Subcutaneous abdominal adipose tissue (tissue), 5 donors: ENCODE measurements at regions not wholly inside any gene's neighbourhood (a gene's known extent, or its start where the extent isn't known, plus 50 kb on each side); places are given as distances from the start of the nearest gene placed in this dataset.

Experiments used
- H3K27ac ChIP-seq: one replicate; pipeline ENCODE4 v1.7.0; 2013; ENCODE audit warnings: low read depth, mild to moderate bottlenecking, inconsistent platforms, low read length, moderate library complexity
- H3K27me3 ChIP-seq, 5 donors: one replicate each; pipeline ENCODE4 v1.7.0; 2013; ENCODE audit warnings: low read length in 5 of 5, inconsistent platforms in 1 of 5; ENCODE audit not compliant: control insufficient read depth in 5 of 5, insufficient read depth in 4 of 5
- H3K36me3 ChIP-seq, 5 donors: one replicate each; pipeline ENCODE4 v1.7.0; 2013; ENCODE audit warnings: low read length in 5 of 5; ENCODE audit not compliant: control insufficient read depth in 5 of 5, insufficient read depth in 5 of 5
- H3K4me1 ChIP-seq, 5 donors: one replicate each; pipeline ENCODE4 v1.7.0; 2013; ENCODE audit warnings: low read length in 5 of 5, mild to moderate bottlenecking in 3 of 5, moderate library complexity in 1 of 5; ENCODE audit not compliant: control insufficient read depth in 5 of 5, insufficient read depth in 5 of 5
- H3K4me3 ChIP-seq, 5 donors: one replicate each; pipeline ENCODE4 v1.7.0; 2013; ENCODE audit warnings: low read length in 5 of 5, low read depth in 1 of 5
- H3K9ac ChIP-seq, 5 donors: one replicate each; pipeline ENCODE4 v1.7.0; 2013; ENCODE audit warnings: low read length in 5 of 5, mild to moderate bottlenecking in 4 of 5, moderate library complexity in 3 of 5
- H3K9me3 ChIP-seq, 5 donors: one replicate each; pipeline ENCODE4 v1.7.0; 2013; ENCODE audit warnings: low read length in 5 of 5; ENCODE audit not compliant: control insufficient read depth in 5 of 5
- donor health status: healthy.
- donor health status: healthy.
- donor health status: healthy.
- donor health status: healthy.
- donor health status: healthy.

- no peak overlapping the region for H3K4me3 ChIP-seq
- no peaks in the 10 kb centered on the region for H3K27me3 ChIP-seq
- no peaks in the 10 kb centered on the region for H3K36me3 ChIP-seq
- H3K27ac ChIP-seq = no peak overlapping the region
- no peaks in the 10 kb centered on the region for H3K9me3 ChIP-seq
- no peak overlapping the region for H3K9ac ChIP-seq
- no peaks in the 10 kb centered on the region for H3K4me1 ChIP-seq
These were observed 142.3 kb upstream of the PARP11 start for GRCh38 chr12:4015225-4016091.

- Histone ChIP-seq H3K27ac (no peak overlapping the region), H3K4me3 (no peak overlapping the region), H3K36me3 (no peaks in the 10 kb centered on the region), H3K9ac (no peak overlapping the region), H3K27me3 (no peaks in the 10 kb centered on the region), H3K9me3 (no peaks in the 10 kb centered on the region), H3K4me1 (no peaks in the 10 kb centered on the region)
These were observed 141.6 kb upstream of the PARP11 start for GRCh38 chr12:4014858-4015224.

- H3K9ac ChIP-seq = no peak overlapping the region
- no peak overlapping the region for H3K4me3 ChIP-seq
- H3K27me3 ChIP-seq = no peaks in the 10 kb centered on the region
- no peak overlapping the region for H3K27ac ChIP-seq
- H3K9me3 ChIP-seq = no peaks in the 10 kb centered on the region
- no peaks in the 10 kb centered on the region for H3K36me3 ChIP-seq
- no peaks in the 10 kb centered on the region for H3K4me1 ChIP-seq
These were observed 141.2 kb upstream of the PARP11 start for GRCh38 chr12:4014444-4014843.

GRCh38 chr12:4012977-4013968, 140.1 kb upstream of the PARP11 start:
- Histone ChIP-seq H3K27ac (no peak overlapping the region), H3K36me3 (no peaks in the 10 kb centered on the region), H3K4me3 (no peak overlapping the region), H3K9me3 (no peaks in the 10 kb centered on the region), H3K4me1 (no peaks in the 10 kb centered on the region), H3K9ac (no peak overlapping the region), H3K27me3 (no peaks in the 10 kb centered on the region)

- no peak overlapping the region for H3K9ac ChIP-seq
- no peaks in the 10 kb centered on the region for H3K36me3 ChIP-seq
- H3K27ac ChIP-seq = no peak overlapping the region
- H3K27me3 ChIP-seq = no peaks in the 10 kb centered on the region
- H3K4me3 ChIP-seq = no peak overlapping the region
- no peaks in the 10 kb centered on the region for H3K4me1 ChIP-seq
- no peaks in the 10 kb centered on the region for H3K9me3 ChIP-seq
These were observed 138.9 kb upstream of the PARP11 start for GRCh38 chr12:4012073-4012472.

- Histone ChIP-seq H3K36me3 (no peaks in the 10 kb centered on the region), H3K4me3 (no peak overlapping the region), H3K9me3 (no peaks in the 10 kb centered on the region), H3K27ac (no peak overlapping the region), H3K9ac (no peak overlapping the region), H3K4me1 (no peaks in the 10 kb centered on the region), H3K27me3 (no peaks in the 10 kb centered on the region)
These were observed 138.4 kb upstream of the PARP11 start for GRCh38 chr12:4011597-4011996.

GRCh38 chr12:4009979-4010704, 136.9 kb upstream of the PARP11 start:
- Histone ChIP-seq H3K36me3 (no peaks in the 10 kb centered on the region), H3K27me3 (no peaks in the 10 kb centered on the region), H3K9me3 (no peaks in the 10 kb centered on the region), H3K27ac (no peak overlapping the region), H3K9ac (no peak overlapping the region), H3K4me1 (peaks cover 0 to 3% (median 0%) of the 10 kb centered on the region in 5 donors), H3K4me3 (no peak overlapping the region)

GRCh38 chr12:4006743-4007142, 133.5 kb upstream of the PARP11 start:
- Histone ChIP-seq H3K4me3 (no peak overlapping the region), H3K4me1 (peaks cover 1 to 11% (median 6%) of the 10 kb centered on the region in 5 donors), H3K27me3 (no peaks in the 10 kb centered on the region), H3K9ac (no peak overlapping the region), H3K36me3 (no peaks in the 10 kb centered on the region), H3K27ac (no peak overlapping the region), H3K9me3 (no peaks in the 10 kb centered on the region)

- Histone ChIP-seq H3K27ac (no peak overlapping the region), H3K9me3 (peaks cover 0 to 2% (median 0%) of the 10 kb centered on the region in 5 donors), H3K27me3 (no peaks in the 10 kb centered on the region), H3K9ac (no peak overlapping the region), H3K4me3 (no peak overlapping the region), H3K4me1 (peaks cover 1 to 11% (median 6%) of the 10 kb centered on the region in 5 donors), H3K36me3 (no peaks in the 10 kb centered on the region)
These were observed 132.7 kb upstream of the PARP11 start for GRCh38 chr12:4005851-4006430.
